GM19239 (cell line): ENCODE measurements at regions not wholly inside any gene's neighbourhood (a gene's known extent, or its start where the extent isn't known, plus 50 kb on each side); places are given as distances from the start of the nearest gene placed in this dataset.

Experiments
- DNase-seq: peaks from one replicate; pipeline ENCODE4 v3.0.0; 2011; ENCODE audit warnings: low spot score; ENCODE audit not compliant: insufficient read length
- FAIRE-seq: peaks from 2 replicates; lab custom pipeline; 2011; peaks lifted over from hg19 to GRCh38; lab: Jason Lieb, UNC

DNA sequence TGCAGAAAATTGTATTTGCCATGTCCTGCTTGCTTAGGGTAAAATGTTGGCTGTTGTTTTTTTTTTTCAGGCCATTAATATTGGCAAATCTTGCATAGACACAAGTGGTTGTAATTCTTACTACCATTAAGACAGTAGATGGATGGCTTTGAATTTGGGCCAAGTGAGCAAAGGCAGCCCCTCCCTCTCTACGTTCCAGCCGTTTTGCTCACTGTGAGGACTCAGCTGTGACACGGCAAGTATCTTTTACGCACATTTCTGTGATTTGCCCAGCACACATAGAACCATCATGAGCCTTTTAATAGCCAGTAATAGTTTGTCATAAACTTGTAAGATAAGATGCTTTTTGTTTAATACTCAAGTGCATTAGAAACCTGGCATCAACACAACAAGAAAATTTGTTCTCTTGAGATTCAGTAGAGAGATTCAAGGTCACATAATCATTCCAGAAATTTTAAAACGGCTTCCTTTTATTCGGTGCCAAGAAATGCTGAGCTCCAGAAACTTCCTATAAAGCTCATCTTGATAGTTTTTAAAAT lies 205.2 kb upstream of the ADCY2 start:
- no peak for DNase-seq
- no peak for FAIRE-seq

- no peak for FAIRE-seq
- DNase-seq = no peak
Observed at GRCh38 chr5:7192016-7192415, 203.9 kb upstream of the ADCY2 start.

- FAIRE-seq = no peak
- DNase-seq = no peak
Observed at GRCh38 chr5:7202846-7203245, 193.1 kb upstream of the ADCY2 start.

DNA sequence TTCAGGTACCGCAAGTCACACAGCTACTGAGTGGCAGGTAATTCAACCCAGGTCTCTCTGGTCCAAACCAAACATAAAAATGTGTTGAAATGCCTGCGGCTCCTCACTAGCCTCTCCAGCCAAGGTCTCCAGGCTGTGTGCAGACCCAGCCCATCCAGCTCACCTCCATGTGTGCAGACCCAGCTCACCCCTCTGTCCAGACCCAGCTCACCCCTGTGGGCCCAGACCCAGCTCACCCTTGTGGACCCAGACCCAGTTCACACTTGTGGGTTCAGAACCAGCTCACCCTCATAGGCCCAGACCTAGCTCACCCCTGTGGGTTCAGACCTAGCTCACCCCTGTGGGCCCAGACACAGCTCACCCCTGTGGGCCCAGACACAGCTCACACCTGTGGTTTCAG lies 188.0 kb upstream of the ADCY2 start:
- DNase-seq = no peak
- FAIRE-seq = no peak

- DNase-seq (no peak), FAIRE-seq (no peak)
Observed at GRCh38 chr5:7208938-7209337, 187.0 kb upstream of the ADCY2 start.

- DNase-seq (no peak), FAIRE-seq (no peak)
Observed at GRCh38 chr5:7209658-7210057, 186.3 kb upstream of the ADCY2 start.

DNA sequence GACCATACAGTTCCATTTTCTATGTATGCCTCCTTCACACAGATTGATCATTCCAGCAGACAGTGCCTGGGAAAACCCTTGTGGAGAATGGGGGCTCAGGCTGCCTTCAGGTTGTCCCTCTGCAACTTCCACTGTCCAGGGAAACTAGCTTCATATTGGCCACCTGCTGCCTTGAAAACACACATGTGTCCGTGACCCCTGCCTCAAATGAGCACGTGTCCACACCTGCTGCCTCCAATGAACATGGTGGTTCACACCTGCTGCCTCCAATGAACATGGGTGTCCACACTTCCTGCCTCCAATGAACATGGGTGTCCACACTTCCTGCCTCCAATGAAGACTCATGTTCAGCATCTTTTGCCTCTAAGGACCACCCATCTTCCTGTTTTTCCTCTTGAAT lies 185.4 kb upstream of the ADCY2 start:
- FAIRE-seq (no peak), DNase-seq (no peak)

DNA sequence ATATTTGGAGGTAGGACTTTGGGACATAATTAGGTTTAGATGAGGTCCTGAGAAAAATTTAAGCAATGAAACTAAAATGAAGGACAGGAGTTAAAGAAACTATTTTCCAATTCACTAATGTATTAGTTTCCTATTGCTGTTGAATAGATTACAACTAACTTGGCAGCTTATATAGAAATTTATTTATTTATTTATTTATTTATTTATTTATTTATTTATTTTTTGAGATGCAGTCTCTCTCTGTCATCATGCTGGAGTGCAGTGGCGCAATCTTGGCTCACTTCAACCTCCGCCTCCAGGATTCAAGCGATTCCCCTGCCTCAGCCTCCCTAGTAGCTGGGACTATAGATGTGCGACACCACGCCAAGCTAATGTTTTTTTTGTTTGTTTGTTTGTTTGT lies 182.4 kb upstream of the ADCY2 start:
- DNase-seq (no peak), FAIRE-seq (no peak)

DNA sequence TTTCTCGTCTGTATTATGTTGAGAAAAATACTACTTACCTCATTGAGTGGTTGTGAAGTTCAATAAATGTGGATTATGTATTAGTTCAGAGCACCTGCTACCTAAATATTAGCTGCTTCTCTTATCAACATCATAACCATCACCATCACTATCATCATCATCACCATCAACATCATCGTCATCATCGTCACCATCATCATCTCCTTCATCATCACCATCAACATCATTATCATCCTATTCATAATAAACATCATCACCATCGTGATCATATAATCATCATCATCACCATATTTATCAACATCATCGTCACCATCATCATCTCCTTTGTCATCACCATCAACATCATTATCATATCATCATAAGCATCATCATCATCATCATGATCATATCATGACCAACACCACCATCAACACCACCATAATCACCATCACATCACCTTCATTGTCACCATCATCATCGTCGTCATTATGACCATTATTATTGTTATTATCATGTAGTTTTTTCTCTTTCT lies 181.0 kb upstream of the ADCY2 start:
- FAIRE-seq (no peak), DNase-seq (no peak)

- no peak for FAIRE-seq
Observed at GRCh38 chr5:7218141-7218540, 177.8 kb upstream of the ADCY2 start.

DNA sequence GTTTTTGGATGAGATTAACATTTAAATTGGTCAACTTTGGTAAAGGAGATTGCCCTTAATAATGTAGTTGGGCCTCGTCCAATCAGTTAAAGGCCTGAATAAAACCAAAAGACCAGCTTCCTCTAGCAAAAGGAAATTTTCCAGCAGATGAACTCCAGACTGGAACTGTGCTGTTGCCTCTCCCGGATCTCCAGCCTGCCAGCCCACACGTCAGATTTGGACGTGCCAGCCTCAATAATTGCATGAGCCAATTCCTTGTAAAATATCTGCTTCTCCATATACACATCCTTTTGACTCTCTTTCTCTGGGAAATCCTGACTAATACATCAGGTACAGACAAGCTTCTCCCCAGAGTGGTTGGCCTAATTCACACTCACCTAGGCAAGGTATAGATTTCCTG lies 175.8 kb upstream of the ADCY2 start:
- FAIRE-seq = no peak

More at GRCh38 chr5:7218141-7218540, 177.8 kb upstream of the ADCY2 start:
- no peak for DNase-seq

GRCh38 chr5:7221041-7221440 lies 174.9 kb upstream of the ADCY2 start:
- FAIRE-seq = no peak

More for the DNA sequence above, 175.8 kb upstream of the ADCY2 start:
- DNase-seq = no peak

GRCh38 chr5:7225826-7226225 lies 170.1 kb upstream of the ADCY2 start:
- FAIRE-seq (no peak), DNase-seq (no peak)

More at GRCh38 chr5:7221041-7221440, 174.9 kb upstream of the ADCY2 start:
- no peak for DNase-seq

- FAIRE-seq (no peak), DNase-seq (no peak)
Observed at GRCh38 chr5:7242118-7242710, 153.7 kb upstream of the ADCY2 start.

DNA sequence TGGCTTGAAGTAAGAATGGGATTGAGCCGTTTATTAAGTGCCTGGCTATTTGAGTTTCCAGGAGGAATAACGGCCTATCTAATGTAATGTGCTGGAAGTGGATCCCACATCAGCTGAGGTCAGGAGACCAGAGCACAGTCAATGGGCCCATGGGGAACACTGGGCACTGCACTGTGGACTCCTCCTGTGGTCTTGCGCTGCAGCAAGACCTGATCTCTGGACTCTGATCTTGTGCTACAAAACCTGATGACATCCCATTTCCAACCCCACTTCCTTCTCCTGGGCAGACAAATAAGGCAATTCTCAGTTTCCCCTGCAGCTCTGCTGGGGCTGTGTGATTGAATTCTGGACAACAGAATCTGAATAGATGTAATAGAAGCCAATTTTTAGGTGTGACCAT lies 151.7 kb upstream of the ADCY2 start:
- DNase-seq = no peak

DNA sequence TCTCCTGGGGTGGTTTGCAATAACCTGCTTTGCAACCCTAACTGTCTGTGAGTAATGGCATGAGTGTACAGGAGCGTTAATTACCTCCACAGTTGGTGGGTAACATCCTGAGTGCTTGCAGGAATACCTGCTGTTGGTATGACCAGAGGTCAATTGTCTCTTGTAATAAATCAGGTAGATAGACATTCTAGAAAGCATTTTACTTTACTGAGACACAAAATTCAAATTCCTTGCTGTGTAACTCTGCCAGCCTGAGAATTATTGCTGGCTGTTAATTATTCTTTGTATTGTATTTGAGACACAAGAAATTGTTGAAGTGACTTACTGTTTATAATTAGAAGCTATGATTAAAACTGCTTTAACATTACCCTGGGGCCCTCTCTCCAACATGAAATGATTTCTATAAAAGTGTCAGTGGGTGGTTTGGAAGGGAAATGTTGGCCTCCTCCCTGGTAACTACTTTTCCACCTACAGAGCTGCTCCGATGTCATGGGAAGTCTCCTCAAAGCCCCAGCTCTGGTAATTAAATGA lies 150.8 kb upstream of the ADCY2 start:
- no peak for DNase-seq
- no peak for FAIRE-seq

More for the DNA sequence above, 151.7 kb upstream of the ADCY2 start:
- no peak for FAIRE-seq

DNA sequence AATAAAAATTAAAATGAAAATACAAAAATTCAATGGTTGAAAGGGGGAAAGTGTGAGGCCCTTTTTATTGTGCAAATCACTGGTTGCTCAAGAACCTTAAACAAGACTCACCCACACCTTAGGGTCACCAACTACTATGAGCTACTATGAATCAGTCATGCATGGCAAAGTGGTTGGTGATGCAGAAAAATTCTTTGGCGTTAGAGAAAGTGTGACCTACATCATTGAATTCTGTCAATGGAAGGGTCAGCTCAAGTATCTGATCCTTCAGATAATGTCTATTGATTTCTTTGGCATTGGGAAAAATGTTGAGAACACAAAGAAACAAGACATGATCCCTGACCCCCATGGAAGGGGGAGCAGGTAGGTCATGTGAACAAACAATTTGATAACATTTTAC lies 149.7 kb upstream of the ADCY2 start:
- no peak for FAIRE-seq
- no peak for DNase-seq

DNA sequence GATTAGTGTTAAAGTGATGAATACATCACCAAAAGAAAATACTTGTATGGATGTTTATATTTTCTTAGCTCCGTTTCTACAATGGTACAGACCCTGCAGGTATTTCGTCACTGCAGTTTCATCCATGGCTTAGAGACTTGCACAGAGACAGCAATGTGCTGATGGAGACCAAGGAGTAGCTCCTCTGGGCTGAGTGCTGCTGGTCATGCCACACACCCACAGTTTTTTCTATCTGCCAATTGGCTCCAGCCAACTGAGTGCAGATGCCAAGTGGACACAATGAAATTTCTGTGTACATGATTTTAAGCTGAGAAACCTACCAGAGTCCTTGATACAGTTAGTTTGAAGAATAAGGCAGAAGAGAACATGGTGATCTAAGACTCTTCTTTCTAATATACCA lies 145.9 kb upstream of the ADCY2 start:
- DNase-seq (no peak), FAIRE-seq (no peak)

DNA sequence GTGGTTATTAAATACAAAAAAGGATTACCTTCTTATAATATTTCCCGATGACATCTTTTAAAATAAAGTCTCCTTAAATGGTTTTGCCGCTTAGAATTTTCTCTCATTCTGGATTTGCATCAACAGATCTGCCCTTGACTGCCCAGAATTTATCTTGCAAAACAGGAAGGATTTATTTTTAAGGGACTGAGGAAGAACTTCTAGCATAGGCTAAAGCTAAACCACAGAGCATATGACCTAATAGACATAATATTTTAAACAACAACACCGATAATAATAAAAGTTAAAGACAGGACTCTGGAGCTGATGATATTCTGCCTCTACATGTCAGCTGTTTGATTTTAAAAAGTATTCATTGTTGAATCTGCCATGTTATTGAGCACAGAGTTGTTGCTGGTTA lies 145.3 kb upstream of the ADCY2 start:
- DNase-seq (no peak), FAIRE-seq (no peak)

DNA sequence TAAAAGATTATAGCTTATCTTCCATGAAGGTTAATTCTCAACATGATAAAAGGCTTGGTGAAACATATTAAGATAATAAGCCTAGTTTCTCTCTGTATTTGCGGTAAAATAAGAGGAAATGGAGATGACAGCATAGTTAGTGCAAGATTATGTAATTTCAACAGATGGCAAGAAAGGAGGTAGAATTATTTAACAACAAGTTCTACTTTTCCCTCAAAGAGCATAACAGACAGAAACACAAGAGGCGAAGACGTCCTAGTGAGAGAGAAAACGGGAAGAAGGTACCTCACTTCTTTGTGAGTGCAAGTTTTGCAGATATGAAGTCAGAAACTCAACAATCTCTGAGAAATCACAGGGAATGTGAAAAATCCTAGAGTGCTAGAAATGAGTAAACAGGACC lies 144.8 kb upstream of the ADCY2 start:
- FAIRE-seq (no peak), DNase-seq (no peak)

GRCh38 chr5:7261049-7261448 lies 134.9 kb upstream of the ADCY2 start:
- DNase-seq = no peak
- FAIRE-seq = peak; percentile 60

- FAIRE-seq = no peak
- no peak for DNase-seq
Observed at GRCh38 chr5:7261900-7262299, 134.0 kb upstream of the ADCY2 start.
